HEK293 (cell line): ENCODE measurements at regions not wholly inside any gene's neighbourhood (a gene's known extent, or its start where the extent isn't known, plus 50 kb on each side); places are given as distances from the start of the nearest gene placed in this dataset.

Experiments
- CTCF ChIA-PET: fragments of 350-600 bp; formaldehyde crosslinking; extraction: SDS; loops from one replicate; lab custom pipeline; 2021; ENCODE audit warnings: antibody characterized with exemption; lab: Yijun Ruan, JAX
- POLR2A ChIA-PET: fragments of 300-600 bp; formaldehyde crosslinking; extraction: SDS; loops from one replicate; lab custom pipeline; 2020; ENCODE audit warnings: antibody characterized with exemption, inconsistent platforms; lab: Yijun Ruan, JAX
- H3K27ac ChIP-seq: fragments of 200-500 bp; sonication (Bioruptor generic); 2 replicates; pipeline ENCODE4 v1.5.1; 2014; ENCODE audit warnings: low read depth, low read length, control low read depth, inconsistent platforms; ENCODE audit errors: extremely low read depth
- H3K36me3 ChIP-seq, 2 experiments: fragments of 200-500 bp in 1 of 2; sonication (Bioruptor generic) in 1 of 2; 1 replicate in 1 of 2; 2 replicates in 1 of 2; pipeline ENCODE4 v1.5.1; 2014 to 2017; ENCODE audit warnings: inconsistent platforms in 2 of 2, low read length in 2 of 2; ENCODE audit not compliant: control insufficient read depth in 2 of 2, insufficient read depth in 1 of 2
- H3K4me1 ChIP-seq: fragments of 200-500 bp; sonication (Bioruptor generic); 2 replicates; pipeline ENCODE4 v1.5.1; 2014; ENCODE audit warnings: mild to moderate bottlenecking, low read length, inconsistent platforms; ENCODE audit not compliant: control insufficient read depth, insufficient read depth
- H3K4me3 ChIP-seq: 2 replicates; pipeline ENCODE4 v1.5.1; 2011; ENCODE audit warnings: low read depth, mild to moderate bottlenecking, control low read depth, low read length, moderate library complexity
- H3K9me3 ChIP-seq: fragments of 200-500 bp; sonication (Bioruptor generic); 2 replicates; pipeline ENCODE4 v1.5.1; 2014; ENCODE audit warnings: low read depth, low read length, inconsistent platforms; ENCODE audit not compliant: control insufficient read depth, insufficient read depth
- AEBP2 ChIP-seq: fragments of 450-650 bp; formaldehyde crosslinking; IDR thresholded peaks from 2 replicates; pipeline ENCODE4 v1.5.1; 2016; ENCODE audit warnings: missing biosample characterization, missing genetic modification characterization, borderline replicate concordance
- BCL6B ChIP-seq: fragments of 450-650 bp; formaldehyde crosslinking; IDR thresholded peaks from 2 replicates; pipeline ENCODE4 v1.5.1; 2017; ENCODE audit warnings: missing biosample characterization, missing genetic modification characterization
- EGR2 ChIP-seq: fragments of 450-650 bp; formaldehyde crosslinking; IDR thresholded peaks from 2 replicates; pipeline ENCODE4 v1.5.1; 2016; ENCODE audit warnings: low read depth, missing biosample characterization, missing genetic modification characterization
- KLF16 ChIP-seq: fragments of 450-650 bp; formaldehyde crosslinking; IDR thresholded peaks from 2 replicates; pipeline ENCODE4 v1.5.1; 2017; ENCODE audit warnings: missing biosample characterization, missing genetic modification characterization
- KLF7 ChIP-seq: fragments of 450-650 bp; formaldehyde crosslinking; IDR thresholded peaks from 2 replicates; pipeline ENCODE4 v1.5.1; 2016; ENCODE audit warnings: missing biosample characterization, missing genetic modification characterization, borderline replicate concordance
- KLF9 ChIP-seq: fragments of 450-650 bp; formaldehyde crosslinking; IDR thresholded peaks from 2 replicates; pipeline ENCODE4 v1.5.1; 2016; ENCODE audit warnings: missing biosample characterization, missing genetic modification characterization, low read depth
- OVOL3 ChIP-seq: fragments of 450-650 bp; formaldehyde crosslinking; IDR thresholded peaks from 2 replicates; pipeline ENCODE4 v1.5.1; 2016; ENCODE audit warnings: missing biosample characterization, missing genetic modification characterization
- PRDM4 ChIP-seq: fragments of 450-650 bp; formaldehyde crosslinking; IDR thresholded peaks from 2 replicates; pipeline ENCODE4 v1.5.1; 2017; ENCODE audit warnings: missing biosample characterization, missing genetic modification characterization
- SALL2 ChIP-seq: fragments of 450-650 bp; formaldehyde crosslinking; IDR thresholded peaks from 2 replicates; pipeline ENCODE4 v1.5.0; 2017; ENCODE audit warnings: missing biosample characterization, mild to moderate bottlenecking, missing genetic modification characterization, borderline replicate concordance
- SCRT2 ChIP-seq: fragments of 450-650 bp; formaldehyde crosslinking; IDR thresholded peaks from 2 replicates; pipeline ENCODE4 v1.5.1; 2016; ENCODE audit warnings: missing biosample characterization, missing genetic modification characterization
- ZBTB49 ChIP-seq: fragments of 450-650 bp; formaldehyde crosslinking; IDR thresholded peaks from 2 replicates; pipeline ENCODE4 v1.5.1; 2016; ENCODE audit warnings: missing biosample characterization, missing genetic modification characterization, low read depth
- ZBTB7A ChIP-seq: fragments of 450-650 bp; formaldehyde crosslinking; IDR thresholded peaks from 2 replicates; pipeline ENCODE4 v1.5.1; 2016; ENCODE audit warnings: low read depth, missing biosample characterization, missing genetic modification characterization
- ZFP3 ChIP-seq: fragments of 450-650 bp; formaldehyde crosslinking; IDR thresholded peaks from 2 replicates; pipeline ENCODE4 v1.5.1; 2016; ENCODE audit warnings: low read depth, missing biosample characterization, missing genetic modification characterization
- ZNF157 ChIP-seq: fragments of 450-650 bp; formaldehyde crosslinking; IDR thresholded peaks from 2 replicates; pipeline ENCODE4 v1.5.1; 2016; ENCODE audit warnings: missing biosample characterization, missing genetic modification characterization
- ZNF16 ChIP-seq: fragments of 450-650 bp; formaldehyde crosslinking; IDR thresholded peaks from 2 replicates; pipeline ENCODE4 v1.5.1; 2016; ENCODE audit warnings: low read depth, missing biosample characterization, missing genetic modification characterization
- ZNF174 ChIP-seq: fragments of 450-650 bp; formaldehyde crosslinking; IDR thresholded peaks from 2 replicates; pipeline ENCODE4 v1.5.0; 2017; ENCODE audit warnings: missing biosample characterization, mild to moderate bottlenecking, missing genetic modification characterization
- ZNF211 ChIP-seq: fragments of 450-650 bp; formaldehyde crosslinking; IDR thresholded peaks from 2 replicates; pipeline ENCODE4 v1.5.1; 2016; ENCODE audit warnings: low read depth, missing biosample characterization, missing genetic modification characterization
- ZNF354C ChIP-seq: fragments of 450-650 bp; formaldehyde crosslinking; IDR thresholded peaks from 2 replicates; pipeline ENCODE4 v1.5.1; 2016; ENCODE audit warnings: missing biosample characterization, missing genetic modification characterization, low read depth, borderline replicate concordance
- ZNF426 ChIP-seq: fragments of 450-650 bp; formaldehyde crosslinking; IDR thresholded peaks from 2 replicates; pipeline ENCODE4 v1.5.1; 2017; ENCODE audit warnings: missing biosample characterization, missing genetic modification characterization, mild to moderate bottlenecking, inconsistent platforms, moderate library complexity
- ZNF529 ChIP-seq: fragments of 450-650 bp; formaldehyde crosslinking; IDR thresholded peaks from 2 replicates; pipeline ENCODE4 v1.5.1; 2017; ENCODE audit warnings: missing genetic modification characterization, missing biosample characterization; ENCODE audit not compliant: insufficient replicate concordance
- ZNF610 ChIP-seq: fragments of 450-650 bp; formaldehyde crosslinking; IDR thresholded peaks from 2 replicates; pipeline ENCODE4 v1.5.1; 2016; ENCODE audit warnings: missing biosample characterization, missing genetic modification characterization, borderline replicate concordance
- ZNF677 ChIP-seq: fragments of 450-650 bp; IDR thresholded peaks from 2 replicates; pipeline ENCODE4 v1.5.0; 2018; ENCODE audit warnings: missing biosample characterization, mild to moderate bottlenecking, missing genetic modification characterization, moderate library complexity
- ZNF707 ChIP-seq: fragments of 450-650 bp; formaldehyde crosslinking; IDR thresholded peaks from 2 replicates; pipeline ENCODE4 v1.5.1; 2016; ENCODE audit warnings: missing biosample characterization, missing genetic modification characterization
- ZNF747 ChIP-seq: fragments of 450-650 bp; formaldehyde crosslinking; IDR thresholded peaks from 2 replicates; pipeline ENCODE4 v1.5.1; 2016; ENCODE audit warnings: missing biosample characterization, missing genetic modification characterization
- ZNF785 ChIP-seq: fragments of 450-650 bp; formaldehyde crosslinking; IDR thresholded peaks from 2 replicates; pipeline ENCODE4 v1.5.1; 2016; ENCODE audit warnings: missing biosample characterization, missing genetic modification characterization
- ZSCAN4 ChIP-seq: fragments of 450-650 bp; formaldehyde crosslinking; IDR thresholded peaks from 2 replicates; pipeline ENCODE4 v1.5.1; 2017; ENCODE audit warnings: missing biosample characterization, missing genetic modification characterization
- ZSCAN5A ChIP-seq: fragments of 450-650 bp; formaldehyde crosslinking; IDR thresholded peaks from 2 replicates; pipeline ENCODE4 v1.5.1; 2016; ENCODE audit warnings: missing biosample characterization, missing genetic modification characterization

- Histone ChIP-seq H3K4me3 (no peak overlapping the region), H3K4me1 (no peaks in the 10 kb centered on the region), H3K27ac (no peak overlapping the region), H3K9me3 (no peaks in the 10 kb centered on the region), H3K36me3 (no peaks in the 10 kb centered on the region)
- TF ChIP-seq ZNF529 (tag by site-specific recombination) (no peak), ZNF785 (no peak), ZBTB7A (tag by site-specific recombination) (no peak), ZBTB49 (no peak), ZSCAN5A (tag by site-specific recombination) (no peak), EGR2 (no peak), ZNF16 (no peak), ZNF354C (tag by site-specific recombination) (no peak), ZNF211 (no peak), ZNF707 (no peak), ZNF426 (tag by site-specific recombination) (no peak), ZNF174 (tag by site-specific recombination) (no peak), ZSCAN4 (no peak), ZNF677 (tag by site-specific recombination) (no peak), AEBP2 (tag by site-specific recombination) (no peak), ZFP3 (tag by site-specific recombination) (no peak), SCRT2 (no peak), KLF7 (tag by site-specific recombination) (no peak), SALL2 (tag by site-specific recombination) (no peak)
- POLR2A ChIA-PET = no interaction called here
- CTCF ChIA-PET = no interaction called here
Measured at GRCh38 chr5:63687854-63688516, 274.3 kb downstream of the HTR1A start.

GRCh38 chr5:63686938-63687337 lies 275.3 kb downstream of the HTR1A start:
- no peaks in the 10 kb centered on the region for H3K9me3 ChIP-seq
- H3K4me1 ChIP-seq = no peaks in the 10 kb centered on the region
- no peak overlapping the region for H3K27ac ChIP-seq
- CTCF ChIA-PET = interaction anchor here (0.5 kb wide), 1 partner anchor 453 kb away, joined by 5 read pairs; no protein-coding TSS in a partner anchor
- H3K36me3 ChIP-seq = no peaks in the 10 kb centered on the region
- POLR2A ChIA-PET = no interaction called here
- H3K4me3 ChIP-seq = no peak overlapping the region
- no peak for TF ChIP-seq BCL6B
- TF ChIP-seq ZNF157 (tag by site-specific recombination) = no peak
- TF ChIP-seq ZNF747 (tag by site-specific recombination) = no peak
- TF ChIP-seq ZNF610 (tag by site-specific recombination) = no peak
- no peak for TF ChIP-seq KLF16 (tag by site-specific recombination)
- TF ChIP-seq KLF9 (tag by site-specific recombination) = no peak
- TF ChIP-seq PRDM4 = no peak
- no peak for TF ChIP-seq OVOL3
